ENCODE measurements at regions not wholly inside any gene's neighbourhood (a gene's known extent, or its start where the extent isn't known, plus 50 kb on each side); places are given as distances from the start of the nearest gene placed in this dataset.
"Not testable (repeated sequence)": the region's sequence is repeated elsewhere in the genome, so short reads cannot be mapped to it uniquely, and the experiment has no call there.

DNA sequence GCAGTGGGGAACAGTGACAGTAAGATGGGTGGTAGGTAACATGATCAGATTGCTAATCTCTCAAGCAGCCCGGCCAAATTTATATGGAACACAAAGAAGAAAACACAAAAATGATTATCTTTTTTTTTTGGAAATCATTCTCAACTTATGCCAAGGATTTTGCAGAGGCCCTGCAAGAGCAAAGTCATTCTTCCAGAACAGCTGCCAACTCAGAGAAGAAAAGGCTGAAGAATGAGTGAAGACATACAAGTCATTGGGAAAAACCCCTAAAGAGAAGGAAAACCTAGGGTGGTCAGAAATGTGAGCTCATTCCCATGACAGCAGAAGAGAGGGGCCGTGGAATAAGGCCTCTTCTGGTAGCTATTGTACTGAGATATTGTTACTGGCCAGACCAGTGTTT, 246.7 kb downstream of the SHOX2 start:
- FAIRE-seq (no peak), DNase-seq (ENCODE audit: insufficient read length, low spot score) (no peak)

DNA sequence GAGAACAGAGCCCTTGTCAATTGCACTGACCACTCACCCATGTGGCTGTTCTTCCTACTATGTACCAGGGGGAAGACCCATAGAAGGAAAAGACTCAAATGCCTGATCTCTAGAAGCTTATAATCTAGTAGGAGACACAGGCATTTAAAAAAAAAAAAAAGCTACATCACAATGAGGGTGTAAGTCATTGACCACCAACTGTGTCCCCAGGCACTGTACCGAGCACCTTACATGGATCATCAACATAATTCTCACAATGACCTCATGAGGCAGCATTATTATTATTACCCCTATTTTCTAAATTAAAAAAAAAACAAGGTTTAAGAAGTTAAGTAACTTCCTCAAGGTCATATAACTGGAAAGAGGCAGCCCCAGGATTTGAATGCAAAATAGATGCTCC, 247.4 kb downstream of the SHOX2 start:
- FAIRE-seq (no peak), DNase-seq (ENCODE audit: insufficient read length, low spot score) (no peak)

GRCh38 chr3:157857440-157857839, 248.8 kb downstream of the SHOX2 start:
- FAIRE-seq (no peak), DNase-seq (ENCODE audit: insufficient read length, low spot score) (no peak)

GRCh38 chr3:157856078-157856939, 249.9 kb downstream of the SHOX2 start:
- FAIRE-seq (no peak), DNase-seq (ENCODE audit: insufficient read length, low spot score) (no peak)

DNA sequence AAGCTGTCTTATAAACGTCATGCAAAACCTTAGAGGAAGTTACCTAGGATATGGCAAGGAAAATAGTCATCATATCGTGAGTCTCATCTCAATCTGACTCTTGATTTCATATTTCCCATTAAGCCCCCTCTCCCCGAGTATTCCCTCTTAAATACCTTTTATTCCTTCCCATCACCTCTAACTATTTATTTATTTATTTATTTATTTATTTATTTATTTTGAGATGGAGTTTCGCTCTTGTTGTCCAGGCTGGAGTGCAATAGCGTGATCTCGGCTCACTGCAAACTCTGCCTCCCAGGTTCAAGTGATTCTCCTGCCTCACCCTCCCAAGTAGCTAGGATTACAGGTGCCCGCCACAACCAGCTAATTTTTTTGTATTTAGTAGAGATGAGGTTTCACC, 260.4 kb downstream of the SHOX2 start:
- DNase-seq (ENCODE audit: insufficient read length, low spot score); FAIRE-seq: not testable (repeated sequence)

GRCh38 chr3:157844800-157845565, 261.2 kb downstream of the SHOX2 start:
- FAIRE-seq = no peak

DNA sequence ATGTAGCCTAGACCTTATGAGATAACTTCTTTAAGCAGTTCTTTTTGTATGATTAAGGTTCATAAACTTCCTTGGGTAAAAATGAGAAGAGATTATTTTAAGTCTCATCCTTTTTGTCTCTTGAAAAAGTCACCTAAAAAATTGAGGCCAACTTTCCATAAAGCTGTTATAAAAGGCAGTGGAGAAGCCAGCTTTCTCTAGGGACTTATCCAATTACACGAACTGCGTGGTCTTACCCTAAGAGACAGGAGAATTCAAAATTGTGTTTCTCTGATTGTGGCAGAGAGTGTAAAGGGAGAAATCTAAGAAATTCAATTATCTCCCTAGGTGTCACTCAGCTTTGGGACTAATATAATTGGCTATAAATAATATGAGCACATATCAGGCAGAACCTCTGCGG, 262.0 kb downstream of the SHOX2 start:
- DNase-seq (ENCODE audit: insufficient read length, low spot score) (no peak), FAIRE-seq (no peak)

More at GRCh38 chr3:157844800-157845565, 261.2 kb downstream of the SHOX2 start:
- DNase-seq (ENCODE audit: insufficient read length, low spot score) = no peak

- FAIRE-seq (no peak), DNase-seq (ENCODE audit: insufficient read length, low spot score) (no peak)
These were observed 265.2 kb downstream of the SHOX2 start for GRCh38 chr3:157841029-157841428.

GRCh38 chr3:157840564-157840963, 265.7 kb downstream of the SHOX2 start:
- DNase-seq (ENCODE audit: insufficient read length, low spot score) = no peak
- FAIRE-seq = no peak

DNA sequence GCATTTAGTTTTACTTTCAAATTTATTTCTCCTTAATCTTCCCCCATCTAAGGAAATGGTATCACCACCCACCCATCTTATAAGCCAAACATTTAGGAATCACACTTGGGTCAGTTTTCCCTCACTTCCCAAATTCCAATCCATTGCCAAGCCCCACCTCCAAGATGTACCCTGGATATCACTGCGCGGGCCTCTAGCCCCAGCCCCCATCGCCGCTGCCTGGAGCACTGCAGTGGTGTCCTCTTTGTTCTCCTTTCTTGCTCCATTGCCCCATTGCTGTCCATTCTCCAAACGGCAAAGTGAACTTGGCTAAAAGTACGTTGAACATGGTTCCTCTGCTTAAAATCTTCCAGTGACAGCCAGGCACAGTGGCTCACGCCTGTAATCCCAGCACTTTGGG, 267.8 kb downstream of the SHOX2 start:
- FAIRE-seq = no peak

DNA sequence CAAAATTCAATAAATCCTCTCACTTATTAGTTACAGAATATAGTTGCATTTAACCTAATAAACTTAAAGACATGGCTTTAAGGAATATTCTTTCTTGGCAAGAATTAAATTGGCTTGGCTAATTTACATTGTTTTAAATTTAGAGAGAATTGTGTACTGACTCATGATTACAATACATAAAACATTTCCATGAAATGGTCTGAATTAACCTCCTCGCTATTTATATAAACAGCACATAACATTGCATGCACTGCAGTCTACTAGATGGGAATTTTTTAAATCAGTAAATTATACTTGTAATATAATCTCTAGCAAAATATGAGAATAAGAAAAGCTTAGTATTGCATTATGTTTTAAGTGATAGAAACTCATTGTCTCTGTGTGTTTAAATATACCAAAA, 268.9 kb downstream of the SHOX2 start:
- no peak for FAIRE-seq
- no peak for DNase-seq (ENCODE audit: insufficient read length, low spot score)

More for the DNA sequence above, 267.8 kb downstream of the SHOX2 start:
- no peak for DNase-seq (ENCODE audit: insufficient read length, low spot score)

GRCh38 chr3:157836022-157836421, 270.2 kb downstream of the SHOX2 start:
- no peak for DNase-seq (ENCODE audit: insufficient read length, low spot score)
- FAIRE-seq = no peak

DNA sequence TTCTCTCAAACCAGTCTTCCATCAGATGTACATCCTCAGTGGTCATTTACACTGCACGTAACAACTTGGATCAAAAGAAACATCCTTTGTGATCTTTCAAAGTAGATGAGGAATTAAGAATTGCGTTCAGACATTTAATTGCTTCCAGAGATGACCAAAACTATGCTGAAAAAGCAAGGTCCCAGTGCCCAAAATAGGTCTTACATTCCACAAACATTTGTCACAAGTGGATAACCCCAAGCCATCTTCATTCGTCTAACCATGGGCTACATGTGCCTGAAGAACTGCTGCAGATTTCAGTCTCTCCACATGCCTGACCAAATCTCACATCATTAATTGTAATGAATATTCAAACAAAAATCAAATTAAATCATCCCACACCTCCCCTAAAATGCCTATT, 273.6 kb downstream of the SHOX2 start:
- DNase-seq (ENCODE audit: insufficient read length, low spot score) = no peak
- no peak for FAIRE-seq

- DNase-seq (ENCODE audit: insufficient read length, low spot score) (no peak), FAIRE-seq (no peak)
These were observed 275.5 kb downstream of the SHOX2 start for GRCh38 chr3:157830556-157831236.

DNA sequence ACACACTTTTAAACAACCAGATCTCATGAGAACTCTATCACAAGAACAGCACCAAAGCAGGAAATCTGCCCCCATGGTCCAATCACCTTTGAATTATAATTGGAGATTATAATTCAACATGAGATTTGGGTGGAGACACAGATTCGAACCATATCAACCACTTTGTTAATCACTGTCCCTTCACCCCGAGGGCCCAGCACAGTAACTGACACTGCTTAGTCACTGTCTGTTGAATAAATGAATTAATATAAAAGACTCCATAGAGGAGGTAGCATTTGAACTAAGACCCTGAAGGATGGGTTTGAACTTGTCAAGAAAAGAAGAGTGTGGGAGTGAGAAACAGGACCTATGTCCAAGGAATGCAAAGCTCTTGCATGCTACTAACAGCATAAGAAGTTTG, 276.4 kb downstream of the SHOX2 start:
- no peak for DNase-seq (ENCODE audit: insufficient read length, low spot score)
- no peak for FAIRE-seq

DNA sequence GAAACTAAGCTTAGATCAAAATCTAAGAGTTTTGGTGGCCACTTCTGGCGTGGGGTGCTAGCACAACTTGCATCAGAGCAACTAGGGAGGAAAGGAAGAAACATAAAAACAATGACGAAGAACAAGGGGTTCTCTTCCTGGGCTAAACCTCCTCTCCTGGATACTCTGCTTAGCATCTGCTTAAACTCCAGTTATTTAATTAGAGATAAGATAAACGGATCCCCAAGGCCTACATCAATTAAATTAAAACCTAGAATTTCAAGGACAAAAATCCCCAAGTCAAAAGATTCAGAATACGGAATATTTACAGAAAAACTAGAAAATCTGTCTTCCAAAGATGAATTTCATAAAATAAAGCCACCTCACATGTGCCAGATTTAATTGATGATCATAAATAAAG, 281.9 kb downstream of the SHOX2 start:
- no peak for FAIRE-seq
- DNase-seq (ENCODE audit: insufficient read length, low spot score) = no peak

GRCh38 chr3:157823050-157823449, 283.2 kb downstream of the SHOX2 start:
- no peak for FAIRE-seq
- DNase-seq (ENCODE audit: insufficient read length, low spot score) = no peak

- DNase-seq (ENCODE audit: insufficient read length, low spot score) = no peak
- FAIRE-seq = no peak
These were observed 286.1 kb downstream of the SHOX2 start for GRCh38 chr3:157820157-157820517.

DNA sequence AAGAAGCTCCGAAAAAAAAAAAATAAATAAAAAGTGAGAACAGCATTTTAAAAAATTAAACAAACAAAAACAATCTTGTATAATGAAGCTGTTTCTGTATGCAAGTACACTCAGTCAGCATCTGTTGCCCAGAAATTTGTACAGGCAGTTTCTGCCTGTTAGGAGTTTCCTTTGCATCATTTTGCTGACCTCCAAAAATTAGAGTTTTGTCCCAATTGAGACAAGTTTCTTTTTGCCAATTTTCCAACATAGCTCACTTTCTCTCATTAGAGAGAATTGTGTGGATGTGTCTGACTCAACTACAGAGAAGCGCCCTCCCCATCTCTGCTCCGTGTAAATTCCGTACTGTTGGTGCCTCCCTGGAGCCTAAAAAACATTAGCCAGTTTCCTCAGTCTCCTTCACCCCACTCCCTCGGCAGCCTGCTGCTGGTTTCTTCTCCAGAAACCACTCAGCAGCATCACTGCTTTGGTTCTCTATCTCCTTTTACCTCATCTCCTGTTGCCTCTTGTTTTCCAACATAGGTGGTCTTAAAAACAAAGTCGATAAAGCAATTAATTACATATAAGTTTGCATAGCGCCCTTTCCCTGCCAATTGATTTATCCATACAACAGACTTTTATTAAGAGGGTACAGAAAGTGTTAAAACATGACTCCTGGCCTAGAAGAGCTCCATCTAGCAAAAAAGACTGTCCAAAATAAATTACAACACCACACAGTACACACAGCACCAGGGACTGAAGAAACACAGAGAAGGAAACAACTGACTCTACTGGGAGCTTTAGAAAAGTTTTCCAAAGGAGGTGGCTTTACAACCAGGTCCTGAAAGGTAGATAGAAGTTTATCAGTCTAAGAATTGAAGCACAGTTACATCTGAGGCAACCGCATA, 286.7 kb downstream of the SHOX2 start:
- DNase-seq (ENCODE audit: insufficient read length, low spot score) (no peak), FAIRE-seq (no peak)

- DNase-seq (ENCODE audit: insufficient read length, low spot score) = no peak
- FAIRE-seq = no peak
These were observed 289.3 kb downstream of the SHOX2 start for GRCh38 chr3:157816896-157817295.

Measured in GM19239 (cell line).